Loucy (cell line): ENCODE measurements at regions not wholly inside any gene's neighbourhood (a gene's known extent, or its start where the extent isn't known, plus 50 kb on each side); places are given as distances from the start of the nearest gene placed in this dataset.

Experiments
- H2AFZ ChIP-seq: fragments of 200-600 bp; sonication (generic); 2 replicates; pipeline ENCODE4 v1.6.0; 2016; ENCODE audit warnings: antibody characterized with exemption, mild to moderate bottlenecking, low read length, moderate library complexity
- H3F3A ChIP-seq: fragments of 200-600 bp; 2 replicates; pipeline ENCODE4 v1.6.0; 2016; ENCODE audit warnings: antibody characterized with exemption, low read depth, mild to moderate bottlenecking
- H3K27me3 ChIP-seq: fragments of 200-600 bp; sonication (generic); 2 replicates; pipeline ENCODE4 v1.6.1; 2014; ENCODE audit warnings: low read length, mild to moderate bottlenecking; ENCODE audit not compliant: insufficient read depth, poor library complexity, severe bottlenecking
- H3K36me3 ChIP-seq: fragments of 200-600 bp; sonication (generic); 2 replicates; pipeline ENCODE4 v1.6.1; 2016; ENCODE audit warnings: low read length; ENCODE audit not compliant: insufficient read depth
- H3K4me1 ChIP-seq: fragments of 200-600 bp; sonication (generic); 2 replicates; pipeline ENCODE4 v1.5.1; 2014; ENCODE audit warnings: low read length, mild to moderate bottlenecking; ENCODE audit not compliant: insufficient read depth, poor library complexity, severe bottlenecking
- H3K4me2 ChIP-seq: fragments of 200-600 bp; sonication (generic); 2 replicates; pipeline ENCODE4 v1.6.0; 2014; ENCODE audit warnings: antibody characterized with exemption, low read length, low read depth, mild to moderate bottlenecking; ENCODE audit not compliant: poor library complexity, severe bottlenecking
- H3K4me3 ChIP-seq: fragments of 200-600 bp; sonication (generic); 2 replicates; pipeline ENCODE4 v1.5.1; 2014; ENCODE audit warnings: low read length, mild to moderate bottlenecking, mixed read lengths; ENCODE audit not compliant: poor library complexity, severe bottlenecking
- H3K79me2 ChIP-seq: fragments of 200-600 bp; sonication (generic); 2 replicates; pipeline ENCODE4 v1.6.1; 2014; ENCODE audit warnings: low read length; ENCODE audit not compliant: insufficient read depth
- H3K9ac ChIP-seq: fragments of 200-600 bp; sonication (generic); 2 replicates; pipeline ENCODE4 v1.6.0; 2014; ENCODE audit warnings: mild to moderate bottlenecking, low read depth, low read length, moderate library complexity; ENCODE audit not compliant: poor library complexity, severe bottlenecking
- H3K9me2 ChIP-seq: fragments of 200-600 bp; sonication (generic); replicated peaks from 2 replicates; pipeline ENCODE4 v1.6.1; 2016; ENCODE audit warnings: low read depth, low read length, mixed read lengths
- H3K9me3 ChIP-seq: fragments of 200-600 bp; sonication (generic); 2 replicates; pipeline ENCODE4 v1.6.1; 2014; ENCODE audit warnings: mild to moderate bottlenecking, antibody characterized with exemption, low read length, low read depth; ENCODE audit not compliant: insufficient read depth
- H4K20me1 ChIP-seq: fragments of 200-600 bp; sonication (generic); 2 replicates; pipeline ENCODE4 v1.6.0; 2014; ENCODE audit warnings: antibody characterized with exemption, low read length, mild to moderate bottlenecking; ENCODE audit not compliant: insufficient read depth, poor library complexity, severe bottlenecking
- CTCF ChIP-seq: fragments of 200-600 bp; sonication (generic); conservative IDR thresholded peaks from 2 replicates; pipeline ENCODE4 v1.5.1; 2014; ENCODE audit warnings: mild to moderate bottlenecking, antibody characterized with exemption, low read length
- EZH2phosphoT487 ChIP-seq: fragments of 200-600 bp; IDR thresholded peaks from 2 replicates; pipeline ENCODE4 v1.6.1; 2018; ENCODE audit warnings: antibody characterized with exemption, mild to moderate bottlenecking, moderate library complexity, borderline replicate concordance

GRCh38 chr2:175309799-175310198, 128.3 kb upstream of the ATP5MC3 start:
- H3K27me3 ChIP-seq = no peaks in the 10 kb centered on the region

GRCh38 chr2:175308005-175308404, 126.5 kb upstream of the ATP5MC3 start:
- peaks cover 16% of the 10 kb centered on the region for H3K4me1 ChIP-seq
- H3K79me2 ChIP-seq = no peaks in the 10 kb centered on the region
- no peaks in the 10 kb centered on the region for H4K20me1 ChIP-seq
- TF ChIP-seq EZH2phosphoT487 (no peak), CTCF (no peak)
- H3K9ac ChIP-seq = no peak overlapping the region
- no peaks in the 10 kb centered on the region for H3F3A ChIP-seq
- H2AFZ ChIP-seq = no peak overlapping the region
- H3K9me3 ChIP-seq = no peaks in the 10 kb centered on the region
- no peaks in the 10 kb centered on the region for H3K36me3 ChIP-seq
- H3K9me2 ChIP-seq = no peaks in the 10 kb centered on the region
- H3K4me2 ChIP-seq = no peak overlapping the region
- H3K27me3 ChIP-seq = no peaks in the 10 kb centered on the region
- H3K4me3 ChIP-seq = no peak overlapping the region

More at GRCh38 chr2:175309799-175310198, 128.3 kb upstream of the ATP5MC3 start:
- H3K79me2 ChIP-seq = no peaks in the 10 kb centered on the region
- H3K4me3 ChIP-seq = no peak overlapping the region
- H2AFZ ChIP-seq = no peak overlapping the region
- H3K4me1 ChIP-seq = peaks cover 24% of the 10 kb centered on the region
- no peaks in the 10 kb centered on the region for H3K9me2 ChIP-seq
- H3K4me2 ChIP-seq = no peak overlapping the region
- H3F3A ChIP-seq = no peaks in the 10 kb centered on the region
- no peaks in the 10 kb centered on the region for H4K20me1 ChIP-seq
- H3K9ac ChIP-seq = no peak overlapping the region
- TF ChIP-seq CTCF = peak; percentile 82
- TF ChIP-seq EZH2phosphoT487 = no peak
- no peaks in the 10 kb centered on the region for H3K36me3 ChIP-seq
- no peaks in the 10 kb centered on the region for H3K9me3 ChIP-seq

GRCh38 chr2:175304541-175304940, 123.0 kb upstream of the ATP5MC3 start:
- no peak overlapping the region for H3K4me2 ChIP-seq
- H3K79me2 ChIP-seq = no peaks in the 10 kb centered on the region
- no peak overlapping the region for H3K4me3 ChIP-seq
- no peaks in the 10 kb centered on the region for H3K27me3 ChIP-seq
- no peaks in the 10 kb centered on the region for H3K4me1 ChIP-seq
- TF ChIP-seq EZH2phosphoT487 = no peak
- TF ChIP-seq CTCF = no peak
- no peaks in the 10 kb centered on the region for H3K9me2 ChIP-seq
- H3K36me3 ChIP-seq = no peaks in the 10 kb centered on the region
- no peaks in the 10 kb centered on the region for H4K20me1 ChIP-seq
- H3K9ac ChIP-seq = no peak overlapping the region
- no peaks in the 10 kb centered on the region for H3F3A ChIP-seq
- no peaks in the 10 kb centered on the region for H3K9me3 ChIP-seq
- no peak overlapping the region for H2AFZ ChIP-seq
